GM12872 (cell line): ENCODE measurements at regions not wholly inside any gene's neighbourhood (a gene's known extent, or its start where the extent isn't known, plus 50 kb on each side); places are given as distances from the start of the nearest gene placed in this dataset.

Experiments
- TF ChIP-seq, protein P1 (sequence below): IDR thresholded peaks from 3 replicates; pipeline ENCODE4 v1.5.1; 2011; ENCODE audit warnings: low read depth, mild to moderate bottlenecking, low read length, moderate library complexity; ENCODE audit not compliant: insufficient read depth

DNA sequence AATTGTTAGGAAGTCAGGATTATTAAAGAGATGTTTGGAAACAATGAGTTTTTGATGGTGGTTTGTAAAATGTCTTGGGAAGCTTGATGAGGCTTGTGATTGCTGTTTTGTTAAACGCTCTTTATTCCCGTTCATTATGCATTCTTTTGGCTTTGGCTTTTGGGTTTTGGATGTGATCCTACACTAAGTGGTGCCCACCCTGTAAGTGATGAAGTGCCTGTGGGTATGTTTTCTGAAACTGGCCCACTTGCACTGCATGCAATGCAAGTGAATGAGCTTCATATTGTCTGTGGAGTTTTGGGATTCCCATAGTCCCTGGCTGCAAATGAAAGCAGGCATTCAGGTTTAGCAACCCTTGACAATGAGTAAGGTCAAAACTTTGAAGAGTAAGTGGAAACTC lies 1035.5 kb upstream of the WWC1 start:
- TF ChIP-seq, protein P1, sequence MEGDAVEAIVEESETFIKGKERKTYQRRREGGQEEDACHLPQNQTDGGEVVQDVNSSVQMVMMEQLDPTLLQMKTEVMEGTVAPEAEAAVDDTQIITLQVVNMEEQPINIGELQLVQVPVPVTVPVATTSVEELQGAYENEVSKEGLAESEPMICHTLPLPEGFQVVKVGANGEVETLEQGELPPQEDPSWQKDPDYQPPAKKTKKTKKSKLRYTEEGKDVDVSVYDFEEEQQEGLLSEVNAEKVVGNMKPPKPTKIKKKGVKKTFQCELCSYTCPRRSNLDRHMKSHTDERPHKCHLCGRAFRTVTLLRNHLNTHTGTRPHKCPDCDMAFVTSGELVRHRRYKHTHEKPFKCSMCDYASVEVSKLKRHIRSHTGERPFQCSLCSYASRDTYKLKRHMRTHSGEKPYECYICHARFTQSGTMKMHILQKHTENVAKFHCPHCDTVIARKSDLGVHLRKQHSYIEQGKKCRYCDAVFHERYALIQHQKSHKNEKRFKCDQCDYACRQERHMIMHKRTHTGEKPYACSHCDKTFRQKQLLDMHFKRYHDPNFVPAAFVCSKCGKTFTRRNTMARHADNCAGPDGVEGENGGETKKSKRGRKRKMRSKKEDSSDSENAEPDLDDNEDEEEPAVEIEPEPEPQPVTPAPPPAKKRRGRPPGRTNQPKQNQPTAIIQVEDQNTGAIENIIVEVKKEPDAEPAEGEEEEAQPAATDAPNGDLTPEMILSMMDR: no peak

DNA sequence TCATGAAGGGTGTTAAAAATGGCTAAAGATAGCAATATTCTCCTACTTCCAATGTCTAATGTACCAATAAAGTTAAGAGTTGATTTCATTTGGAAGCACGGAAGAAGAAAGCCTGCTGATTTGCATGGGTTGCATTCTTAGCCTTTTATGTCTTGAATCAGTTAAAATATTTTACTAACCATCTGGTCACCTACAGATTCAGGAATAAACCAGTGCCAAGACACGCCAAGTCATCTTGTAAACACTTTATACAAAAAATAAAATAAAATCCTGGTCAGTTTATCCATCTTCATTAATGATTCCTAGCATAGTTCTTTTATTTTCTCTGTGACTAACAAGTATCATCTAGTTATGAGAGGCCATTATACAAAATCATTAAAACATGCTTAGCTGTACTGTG lies 1031.6 kb upstream of the WWC1 start:
- TF ChIP-seq, protein P1: no peak

DNA sequence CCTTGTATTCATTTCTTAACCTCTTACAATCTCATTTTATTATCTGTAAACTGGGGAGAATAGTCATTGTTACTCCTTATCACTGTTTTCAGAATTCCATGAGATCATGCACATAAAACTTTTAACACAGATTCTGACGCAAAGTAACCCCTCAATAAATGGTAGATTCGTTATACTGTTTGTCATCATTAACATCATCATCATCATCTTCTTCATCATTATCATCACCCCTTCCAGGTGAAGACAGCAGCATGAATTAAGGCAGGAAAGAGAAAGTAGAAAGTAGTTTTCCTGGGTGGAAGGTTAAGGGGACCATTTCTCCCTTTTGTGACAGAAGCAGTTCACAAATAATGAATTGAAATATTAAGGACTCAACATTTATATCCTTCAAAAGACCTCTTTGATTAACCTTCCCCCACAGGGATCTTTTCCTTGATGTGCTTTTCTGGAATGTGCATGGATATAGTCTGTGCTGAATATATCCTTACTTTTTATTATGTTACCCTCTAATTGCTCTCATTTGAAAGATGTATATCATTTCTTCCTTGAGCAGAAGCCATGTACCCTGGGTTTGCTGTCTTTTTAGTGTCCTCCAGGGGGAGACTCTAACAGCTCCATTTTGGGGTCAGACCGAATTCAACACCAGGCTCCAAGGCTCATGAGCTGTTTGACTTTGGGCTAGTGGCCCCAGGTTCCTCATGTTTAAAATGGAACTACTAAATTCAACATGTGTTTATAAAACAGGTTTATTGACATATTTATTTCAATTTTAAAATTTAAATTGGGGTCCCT lies 1029.9 kb upstream of the WWC1 start:
- TF ChIP-seq, protein P1: 0 out of 3 replicates have a peak, but pooled peaks have one; percentile 15

DNA sequence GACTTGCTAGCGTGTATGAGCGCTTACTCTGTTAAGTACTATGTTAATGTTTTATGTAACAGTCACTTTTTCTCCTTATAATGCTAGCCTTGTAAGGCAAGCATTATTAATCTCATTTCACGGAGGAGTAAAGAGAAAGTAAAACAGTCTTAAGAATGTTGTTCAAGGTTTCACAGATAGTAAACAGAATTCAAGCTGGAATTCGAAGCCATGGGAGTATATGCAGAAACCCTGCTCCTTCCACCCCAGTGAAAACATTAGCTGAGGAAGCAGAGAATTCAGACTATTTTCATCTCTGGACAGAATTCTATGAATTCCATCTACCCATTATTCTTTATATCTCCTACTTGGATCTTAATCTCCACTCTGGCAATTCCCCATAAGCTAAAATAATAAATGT lies 1028.3 kb upstream of the WWC1 start:
- TF ChIP-seq, protein P1: no peak

DNA sequence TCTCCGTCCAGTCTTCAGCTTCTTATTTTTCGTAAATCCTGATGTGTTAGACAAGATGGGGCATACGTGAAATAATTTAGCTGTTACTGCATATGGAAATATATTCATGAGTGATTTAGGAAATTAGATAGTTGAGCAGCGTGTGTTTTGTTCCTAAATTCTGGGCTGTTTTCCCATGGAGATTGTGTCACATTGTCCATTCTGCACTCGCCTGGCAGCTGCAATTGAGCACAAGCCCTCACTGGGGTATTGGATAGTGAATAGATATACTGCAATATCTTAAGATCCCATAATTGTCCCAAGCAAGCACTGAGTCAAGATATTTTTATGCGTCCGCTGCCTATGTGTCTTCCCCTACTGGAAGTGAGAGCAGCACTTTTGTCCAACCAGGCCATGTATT lies 1027.1 kb upstream of the WWC1 start:
- TF ChIP-seq, protein P1: no peak

DNA sequence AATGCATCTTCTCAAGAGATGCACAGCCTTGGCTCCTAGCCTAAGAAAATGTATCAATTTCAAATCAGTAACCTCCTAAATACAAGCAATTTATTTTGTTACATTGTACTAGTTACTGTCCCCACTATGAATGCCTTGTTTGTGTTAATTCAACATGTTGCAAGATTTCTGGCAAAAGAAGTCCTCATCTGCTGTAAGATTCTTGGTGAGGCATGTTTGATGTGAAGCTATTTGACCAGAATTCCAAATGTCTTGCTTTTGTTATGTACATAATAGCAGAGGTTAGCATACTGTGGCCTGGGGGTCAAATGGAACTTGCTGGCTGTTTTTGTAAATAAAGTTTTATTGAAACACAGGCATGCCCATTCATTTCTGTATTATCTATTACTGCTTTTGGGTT lies 1023.1 kb upstream of the WWC1 start:
- TF ChIP-seq, protein P1: no peak

DNA sequence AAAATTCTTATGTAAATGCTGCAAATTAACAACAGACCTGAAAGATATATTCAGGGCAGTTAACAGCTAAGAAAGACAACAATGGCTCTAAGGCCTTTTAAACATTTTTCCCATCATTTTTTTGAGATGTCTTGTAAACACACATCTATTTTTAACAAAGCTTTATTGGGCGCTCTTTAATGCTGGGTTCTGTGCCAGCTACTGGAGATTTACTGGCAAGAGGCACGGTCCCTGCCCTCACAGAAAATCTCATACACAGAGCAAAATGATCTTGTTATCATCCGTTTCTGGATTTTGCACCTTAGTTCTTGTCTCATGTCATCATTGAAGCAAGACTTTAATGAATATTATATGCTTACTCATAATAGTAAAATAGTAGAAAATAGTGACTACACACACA lies 1022.3 kb upstream of the WWC1 start:
- TF ChIP-seq, protein P1: no peak
